Lower leg skin (tissue), 4 donors: ENCODE measurements at regions not wholly inside any gene's neighbourhood (a gene's known extent, or its start where the extent isn't known, plus 50 kb on each side); places are given as distances from the start of the nearest gene placed in this dataset.

ENCODE experiments used
- DNase-seq, 2 donors: peaks; one replicate each; pipeline ENCODE4 v3.0.0-alpha.2; 2019; ENCODE audit warnings: low spot score in 2 of 2
- H3K4me3 ChIP-seq: fragments of 200-600 bp; sonication (generic); 2 replicates; pipeline ENCODE4 v1.5.1; 2017; ENCODE audit warnings: mild to moderate bottlenecking, low read depth; ENCODE audit not compliant: poor library complexity, severe bottlenecking
- CTCF ChIP-seq, 3 donors: fragments of 450-650 bp; IDR thresholded peaks; one replicate each; pipeline ENCODE4 v1.5.1; 2016; ENCODE audit warnings: antibody characterized with exemption in 3 of 3, mild to moderate bottlenecking in 3 of 3, moderate library complexity in 2 of 3
- POLR2A ChIP-seq, 2 donors: fragments of 450-650 bp; IDR thresholded peaks; one replicate each; pipeline ENCODE4 v1.6.1; 2016 to 2017; ENCODE audit warnings: antibody characterized with exemption in 2 of 2, mild to moderate bottlenecking in 1 of 2, moderate library complexity in 1 of 2
- WGBS, 2 donors: methylation state at CpG; one replicate each; pipeline ENCODE4 v1.1.5; 2018; 5-methylcytosine and 5-hydroxymethylcytosine counted together
- intact Hi-C: fragments of 100-400 bp; cut with DNase I; formaldehyde crosslinking; loops from one replicate; pipeline ENCODE4 v1.15.0; 2023; ENCODE audit warnings: low total_unique reads

- intact Hi-C loops: no loop called here
- DNase-seq: no peak
Observed at GRCh38 chr18:37658894-37659293, 93.3 kb upstream of the CELF4 start.

GRCh38 chr18:37657493-37657892 is 91.9 kb upstream of the CELF4 start:
- TF ChIP-seq POLR2A (IDR thresholded peaks at IDR 0.05) (no peak), CTCF (IDR thresholded peaks at IDR 0.05) (no peak)
- intact Hi-C loops: no loop called here
- no peak overlapping the region for H3K4me3 ChIP-seq
- 57 to 67% methylated on average over 1 of the region's 1 CpG for WGBS, 2 donors
- no peak for DNase-seq

More at GRCh38 chr18:37658894-37659293, 93.3 kb upstream of the CELF4 start:
- WGBS, 2 donors: 83 to 94% methylated on average over 1 of the region's 1 CpG
- no peak overlapping the region for H3K4me3 ChIP-seq
- no peak for TF ChIP-seq POLR2A (IDR thresholded peaks at IDR 0.05)
- TF ChIP-seq CTCF (IDR thresholded peaks at IDR 0.05): no peak

- intact Hi-C loops: no loop called here
- H3K4me3 ChIP-seq: no peak overlapping the region
- 89 to 91% methylated on average over 4 of the region's 4 CpGs for WGBS, 2 donors
- TF ChIP-seq POLR2A (IDR thresholded peaks at IDR 0.05): no peak
- TF ChIP-seq CTCF (IDR thresholded peaks at IDR 0.05): no peak
- DNase-seq: no peak
Observed at GRCh38 chr18:37654731-37655369, 89.3 kb upstream of the CELF4 start.

GRCh38 chr18:37654034-37654433 is 88.4 kb upstream of the CELF4 start:
- DNase-seq: no peak
- intact Hi-C loops: no loop called here
- TF ChIP-seq CTCF (IDR thresholded peaks at IDR 0.05): no peak
- TF ChIP-seq POLR2A (IDR thresholded peaks at IDR 0.05): no peak
- WGBS, 2 donors: 33 to 47% methylated on average over 3 of the region's 3 CpGs
- no peak overlapping the region for H3K4me3 ChIP-seq

- intact Hi-C loops: no loop called here
- H3K4me3 ChIP-seq: no peak overlapping the region
- TF ChIP-seq CTCF (IDR thresholded peaks at IDR 0.05): no peak
- no peak for TF ChIP-seq POLR2A (IDR thresholded peaks at IDR 0.05)
- WGBS, 2 donors: 39 to 51% methylated on average over 2 of the region's 2 CpGs
- no peak for DNase-seq
Observed at GRCh38 chr18:37653618-37654017, 88.0 kb upstream of the CELF4 start.

- DNase-seq: no peak
Observed at GRCh38 chr18:37649930-37650329, 84.3 kb upstream of the CELF4 start.

More at GRCh38 chr18:37649930-37650329, 84.3 kb upstream of the CELF4 start:
- 83 to 91% methylated on average over 1 of the region's 1 CpG for WGBS, 2 donors
- H3K4me3 ChIP-seq: no peak overlapping the region
- TF ChIP-seq POLR2A (IDR thresholded peaks at IDR 0.05): no peak
- no peak for TF ChIP-seq CTCF (IDR thresholded peaks at IDR 0.05)
- intact Hi-C loops: no loop called here
